BJ (cell line): ENCODE measurements at regions not wholly inside any gene's neighbourhood (a gene's known extent, or its start where the extent isn't known, plus 50 kb on each side); places are given as distances from the start of the nearest gene placed in this dataset.

Experiments
- CTCF ChIA-PET: fragments of 350-600 bp; formaldehyde crosslinking; extraction: SDS; loops from one replicate; lab custom pipeline; 2021; ENCODE audit warnings: antibody characterized with exemption, inconsistent platforms; lab: Yijun Ruan, JAX
- POLR2A ChIA-PET: fragments of 300-600 bp; sonication (Branson Sonifier 250); formaldehyde crosslinking; extraction: SDS; loops from one replicate; lab custom pipeline; 2021; ENCODE audit warnings: antibody characterized with exemption; lab: Charles Lee
- DNase-seq: peaks from one replicate; pipeline ENCODE4 v3.0.0-alpha.2; 2011; ENCODE audit warnings: low read depth
- H3K27me3 ChIP-seq: 2 replicates; pipeline ENCODE4 v1.6.0; 2011; ENCODE audit warnings: low read length; ENCODE audit not compliant: control insufficient read depth, insufficient read depth
- H3K36me3 ChIP-seq: 2 replicates; pipeline ENCODE4 v1.5.1; 2011; ENCODE audit warnings: low read length; ENCODE audit not compliant: control insufficient read depth, insufficient read depth
- H3K4me3 ChIP-seq: 2 replicates; pipeline ENCODE4 v1.5.1; 2011; ENCODE audit warnings: low read depth, mild to moderate bottlenecking, control low read depth, low read length
- TF ChIP-seq, protein P1 (sequence below): IDR thresholded peaks from 2 replicates; pipeline ENCODE4 v1.5.1; 2011; ENCODE audit warnings: low read depth, mild to moderate bottlenecking, control low read depth, inconsistent platforms, low read length, moderate library complexity; ENCODE audit not compliant: insufficient read depth

DNA sequence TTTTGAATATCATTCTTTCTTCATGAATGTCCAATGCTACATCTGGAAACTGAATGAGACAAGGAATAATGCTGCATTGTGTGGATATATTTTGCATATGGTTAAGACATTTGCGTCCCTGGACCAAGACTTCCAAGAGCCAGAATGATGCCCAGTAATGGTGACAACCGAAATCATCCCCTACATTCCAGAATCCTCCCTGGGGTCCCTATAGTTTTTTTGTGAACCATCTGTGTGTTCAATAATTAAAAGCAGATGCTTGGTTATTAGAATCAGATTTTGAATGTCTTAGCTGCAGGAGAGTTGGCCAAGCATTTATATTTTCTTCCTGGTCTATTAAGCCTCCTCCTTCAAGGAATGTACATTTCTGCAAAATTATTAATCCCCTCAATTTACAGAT is 426.7 kb upstream of the CDH8 start:
- TF ChIP-seq, protein P1, sequence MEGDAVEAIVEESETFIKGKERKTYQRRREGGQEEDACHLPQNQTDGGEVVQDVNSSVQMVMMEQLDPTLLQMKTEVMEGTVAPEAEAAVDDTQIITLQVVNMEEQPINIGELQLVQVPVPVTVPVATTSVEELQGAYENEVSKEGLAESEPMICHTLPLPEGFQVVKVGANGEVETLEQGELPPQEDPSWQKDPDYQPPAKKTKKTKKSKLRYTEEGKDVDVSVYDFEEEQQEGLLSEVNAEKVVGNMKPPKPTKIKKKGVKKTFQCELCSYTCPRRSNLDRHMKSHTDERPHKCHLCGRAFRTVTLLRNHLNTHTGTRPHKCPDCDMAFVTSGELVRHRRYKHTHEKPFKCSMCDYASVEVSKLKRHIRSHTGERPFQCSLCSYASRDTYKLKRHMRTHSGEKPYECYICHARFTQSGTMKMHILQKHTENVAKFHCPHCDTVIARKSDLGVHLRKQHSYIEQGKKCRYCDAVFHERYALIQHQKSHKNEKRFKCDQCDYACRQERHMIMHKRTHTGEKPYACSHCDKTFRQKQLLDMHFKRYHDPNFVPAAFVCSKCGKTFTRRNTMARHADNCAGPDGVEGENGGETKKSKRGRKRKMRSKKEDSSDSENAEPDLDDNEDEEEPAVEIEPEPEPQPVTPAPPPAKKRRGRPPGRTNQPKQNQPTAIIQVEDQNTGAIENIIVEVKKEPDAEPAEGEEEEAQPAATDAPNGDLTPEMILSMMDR = no peak
- Histone ChIP-seq H3K27me3 (no peaks in the 10 kb centered on the region), H3K36me3 (no peaks in the 10 kb centered on the region), H3K4me3 (no peak overlapping the region)
- ChIA-PET CTCF (no interaction called here), POLR2A (no interaction called here)
- no peak for DNase-seq

DNA sequence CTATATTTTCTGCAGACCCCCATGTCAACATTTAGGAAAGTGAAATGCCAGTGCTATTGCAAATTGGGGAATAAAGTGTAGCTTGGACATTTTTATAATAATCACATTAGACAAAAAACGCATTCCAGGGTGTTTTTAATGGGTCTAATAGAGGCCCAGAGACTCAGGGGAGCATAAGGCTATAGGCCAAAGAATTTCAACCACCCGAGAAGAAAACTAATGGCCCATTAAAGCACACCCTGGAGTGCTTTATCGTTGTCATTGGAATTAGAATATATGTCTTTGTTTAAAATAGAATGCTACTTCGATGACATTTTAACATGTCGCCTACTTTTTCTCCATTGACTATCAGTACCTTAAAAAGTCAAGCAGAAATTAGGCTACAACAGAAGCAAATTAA is 414.1 kb upstream of the CDH8 start:
- Histone ChIP-seq H3K27me3 (no peaks in the 10 kb centered on the region), H3K36me3 (no peaks in the 10 kb centered on the region), H3K4me3 (no peak overlapping the region)
- no peak for DNase-seq
- ChIA-PET POLR2A (no interaction called here), CTCF (no interaction called here)
- TF ChIP-seq, protein P1 = no peak

DNA sequence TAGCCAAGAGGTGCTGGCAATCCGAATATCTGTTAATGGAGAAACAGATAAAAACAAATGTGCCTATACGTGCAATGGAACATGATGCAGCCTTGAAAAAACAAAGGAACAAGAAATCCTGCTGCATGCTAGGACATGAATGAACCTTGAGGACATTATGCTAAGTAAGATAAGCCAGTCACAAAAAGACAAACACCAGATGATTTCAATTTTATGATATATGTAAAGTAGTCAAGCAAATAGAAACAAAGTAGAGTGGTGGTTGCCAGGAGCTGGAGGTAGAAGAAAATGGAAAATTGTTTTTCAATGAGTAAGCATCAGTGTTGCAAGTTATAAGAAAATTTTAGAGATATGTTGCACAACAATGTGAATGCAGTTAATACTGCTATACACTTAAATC is 409.7 kb upstream of the CDH8 start:
- Histone ChIP-seq H3K36me3 (no peaks in the 10 kb centered on the region), H3K27me3 (no peaks in the 10 kb centered on the region), H3K4me3 (no peak overlapping the region)
- TF ChIP-seq, protein P1 = no peak
- DNase-seq = no peak
- ChIA-PET CTCF (no interaction called here), POLR2A (no interaction called here)

DNA sequence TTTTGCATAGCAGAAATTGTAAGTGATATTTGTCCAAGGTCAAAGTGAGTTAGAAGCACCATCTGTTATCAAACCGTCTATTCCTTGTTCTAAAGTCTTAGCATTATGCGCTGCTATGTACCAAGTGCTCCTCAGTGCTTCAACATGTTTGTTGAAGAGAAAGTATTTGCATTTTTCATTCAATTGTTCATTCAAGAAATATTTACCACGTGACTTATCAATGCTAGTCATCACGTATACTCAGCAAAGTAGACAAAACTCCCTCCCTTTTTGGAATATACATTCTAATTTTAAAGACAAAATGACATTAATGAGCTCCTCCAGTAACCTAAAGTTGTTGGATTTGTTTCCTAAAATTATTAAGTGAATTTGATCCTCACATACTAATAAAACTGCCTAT is 388.0 kb upstream of the CDH8 start:
- POLR2A ChIA-PET = no interaction called here
- no peak for DNase-seq
- H3K27me3 ChIP-seq = no peaks in the 10 kb centered on the region
- no peak overlapping the region for H3K4me3 ChIP-seq
- CTCF ChIA-PET = no interaction called here
- TF ChIP-seq, protein P1 = no peak
- no peaks in the 10 kb centered on the region for H3K36me3 ChIP-seq

DNA sequence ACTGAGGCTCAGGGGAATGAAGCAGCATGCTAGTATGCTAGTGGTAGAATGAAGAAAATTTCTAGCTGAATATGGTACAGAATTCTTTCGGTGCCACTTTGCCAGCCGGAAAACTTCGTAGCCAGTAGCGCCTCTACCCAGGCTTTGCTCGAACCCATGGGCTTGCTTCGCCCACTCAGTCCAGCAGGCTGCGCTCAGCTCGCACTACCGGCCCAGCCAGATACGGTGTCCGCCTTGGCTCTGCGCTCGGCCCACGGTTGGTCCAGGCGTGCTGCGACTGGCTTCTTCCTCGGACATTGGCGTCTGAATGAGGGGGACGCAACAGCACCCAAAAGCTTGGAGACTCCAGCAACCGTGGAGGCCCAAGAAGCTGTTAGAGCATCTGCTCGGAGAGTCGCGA is 372.5 kb upstream of the CDH8 start:
- Histone ChIP-seq H3K36me3 (no peaks in the 10 kb centered on the region), H3K27me3 (no peaks in the 10 kb centered on the region), H3K4me3 (no peak overlapping the region)
- POLR2A ChIA-PET = no interaction called here
- TF ChIP-seq, protein P1 = no peak
- CTCF ChIA-PET = no interaction called here
- DNase-seq = no peak

DNA sequence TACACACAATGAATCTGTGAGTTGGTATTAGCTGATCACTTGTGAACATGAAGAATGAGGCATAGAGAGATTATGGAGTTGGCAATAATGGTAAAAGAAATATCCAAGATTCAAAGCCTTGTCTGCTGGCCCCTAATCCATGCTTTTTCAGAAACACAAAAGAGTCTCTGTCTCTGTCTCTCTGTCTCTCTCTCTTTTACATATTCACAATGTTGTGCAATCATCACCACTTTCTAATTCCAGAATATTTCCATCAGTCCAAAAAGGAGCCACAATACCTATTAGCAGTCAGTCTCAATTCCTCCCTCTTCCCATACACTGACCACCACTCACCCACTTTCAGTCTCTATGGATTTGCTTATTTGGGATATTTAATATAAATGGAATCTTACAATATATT is 370.1 kb upstream of the CDH8 start:
- Histone ChIP-seq H3K27me3 (no peaks in the 10 kb centered on the region), H3K4me3 (no peak overlapping the region), H3K36me3 (no peaks in the 10 kb centered on the region)
- CTCF ChIA-PET = no interaction called here
- POLR2A ChIA-PET = no interaction called here
- no peak for DNase-seq
- TF ChIP-seq, protein P1 = no peak
